ENCODE measurements at regions not wholly inside any gene's neighbourhood (a gene's known extent, or its start where the extent isn't known, plus 50 kb on each side); places are given as distances from the start of the nearest gene placed in this dataset.

DNA sequence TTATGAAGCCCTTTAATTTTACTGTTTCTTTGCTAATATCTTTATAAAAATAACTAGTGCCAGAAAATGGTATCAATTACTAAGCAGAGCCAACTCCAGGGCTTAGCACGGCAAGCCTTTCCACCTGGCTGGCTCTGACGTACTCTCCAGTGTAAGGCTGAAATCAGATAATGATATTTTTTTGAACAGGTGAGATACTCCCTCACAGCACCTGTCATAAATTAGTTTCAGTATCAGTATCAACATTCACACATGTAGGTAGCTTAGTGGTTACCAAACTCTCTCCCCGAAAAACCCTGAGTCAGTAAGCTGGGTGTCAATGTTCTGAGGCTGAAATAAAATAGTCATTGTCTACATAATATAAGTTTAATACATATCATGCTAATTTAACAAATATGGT, 710.1 kb downstream of the SQOR start:
- POLR2A ChIA-PET = no interaction called here
- CTCF ChIA-PET (ENCODE audit: low intra/inter-chr PET ratio, low total read pairs) = no interaction called here
- H3K9me3 ChIP-seq (ENCODE audit: low read length) = peaks cover 88% of the 10 kb centered on the region
- no peak overlapping the region for H2AFZ ChIP-seq (ENCODE audit: low read length)
- no peak overlapping the region for H3K27ac ChIP-seq (ENCODE audit: extremely low read length, insufficient read depth, low read length)
- 4% methylated on average over 3 of the region's 3 CpGs for WGBS (ENCODE audit: low lambda C conversion rate)
- FAIRE-seq = no peak
- in situ Hi-C loops (cut with HindIII; ENCODE audit: extremely low pct_ligation_motif_present, low pct_unique_long_range_greater_than_20kb) (no loop called here), intact Hi-C loops (cut with micrococcal nuclease; ENCODE audit: unreplicated experiment) (no loop called here)
- no peak overlapping the region for H3K4me3 ChIP-seq (replicated peaks in 1 of 3; ENCODE audit: insufficient read depth in 1 of 3, low read depth in 2 of 3, low read length in 3 of 3)
- no peaks in the 10 kb centered on the region for H3K4me1 ChIP-seq (ENCODE audit: insufficient read depth, low read length)
- ATAC-seq = no peak
- BruUV-seq (replicated peaks) = no TSS peak
- no peak overlapping the region for H3K9ac ChIP-seq (ENCODE audit: insufficient read depth, low read depth, low read length)
- no peak overlapping the region for H3K4me2 ChIP-seq (ENCODE audit: low read depth, low read length)
- no peaks in the 10 kb centered on the region for H3K36me3 ChIP-seq (replicated peaks in 1 of 2; ENCODE audit: control insufficient read depth in 1 of 2, insufficient read depth in 2 of 2, low read length in 2 of 2)
- H4K20me1 ChIP-seq (ENCODE audit: insufficient read depth, low read length) = no peaks in the 10 kb centered on the region
- TF ChIP-seq, protein P1, sequence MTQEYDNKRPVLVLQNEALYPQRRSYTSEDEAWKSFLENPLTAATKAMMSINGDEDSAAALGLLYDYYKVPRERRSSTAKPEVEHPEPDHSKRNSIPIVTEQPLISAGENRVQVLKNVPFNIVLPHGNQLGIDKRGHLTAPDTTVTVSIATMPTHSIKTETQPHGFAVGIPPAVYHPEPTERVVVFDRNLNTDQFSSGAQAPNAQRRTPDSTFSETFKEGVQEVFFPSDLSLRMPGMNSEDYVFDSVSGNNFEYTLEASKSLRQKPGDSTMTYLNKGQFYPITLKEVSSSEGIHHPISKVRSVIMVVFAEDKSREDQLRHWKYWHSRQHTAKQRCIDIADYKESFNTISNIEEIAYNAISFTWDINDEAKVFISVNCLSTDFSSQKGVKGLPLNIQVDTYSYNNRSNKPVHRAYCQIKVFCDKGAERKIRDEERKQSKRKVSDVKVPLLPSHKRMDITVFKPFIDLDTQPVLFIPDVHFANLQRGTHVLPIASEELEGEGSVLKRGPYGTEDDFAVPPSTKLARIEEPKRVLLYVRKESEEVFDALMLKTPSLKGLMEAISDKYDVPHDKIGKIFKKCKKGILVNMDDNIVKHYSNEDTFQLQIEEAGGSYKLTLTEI (CRISPR knock-in tag; conservative IDR thresholded peaks at IDR 0.05) = no peak
- TF ChIP-seq MLLT10 (CRISPR knock-in tag; IDR thresholded peaks at IDR 0.05) (no peak), ZNF674 (CRISPR knock-in tag; IDR thresholded peaks at IDR 0.05; ENCODE audit: low read depth) (no peak), GZF1 (CRISPR knock-in tag; IDR thresholded peaks at IDR 0.05) (no peak), GABPB1 (CRISPR knock-in tag; IDR thresholded peaks at IDR 0.05) (no peak), ETV6 (CRISPR knock-in tag; conservative IDR thresholded peaks at IDR 0.05) (no peak), ELF1 (CRISPR knock-in tag; IDR thresholded peaks at IDR 0.05) (no peak), ZSCAN22 (CRISPR knock-in tag; IDR thresholded peaks at IDR 0.05) (no peak), ZNF510 (CRISPR knock-in tag; IDR thresholded peaks at IDR 0.05; ENCODE audit: low read depth) (no peak), TBP (CRISPR knock-in tag; IDR thresholded peaks at IDR 0.05) (no peak), ARID2 (CRISPR knock-in tag; IDR thresholded peaks at IDR 0.05; ENCODE audit: borderline replicate concordance) (no peak), NRL (CRISPR knock-in tag; IDR thresholded peaks at IDR 0.05; ENCODE audit: borderline replicate concordance) (no peak), ADNP (CRISPR knock-in tag; IDR thresholded peaks at IDR 0.05) (no peak), LCORL (IDR thresholded peaks at IDR 0.05) (no peak), LCORL (CRISPR knock-in tag; IDR thresholded peaks at IDR 0.05) (no peak), ZNF543 (CRISPR knock-in tag; IDR thresholded peaks at IDR 0.05) (no peak), GATAD2A (CRISPR knock-in tag; IDR thresholded peaks at IDR 0.05) (no peak), ZNF790 (CRISPR knock-in tag; IDR thresholded peaks at IDR 0.05; ENCODE audit: borderline replicate concordance) (no peak), ONECUT2 (CRISPR knock-in tag; IDR thresholded peaks at IDR 0.05) (no peak)
- TF ChIP-seq, protein P2, sequence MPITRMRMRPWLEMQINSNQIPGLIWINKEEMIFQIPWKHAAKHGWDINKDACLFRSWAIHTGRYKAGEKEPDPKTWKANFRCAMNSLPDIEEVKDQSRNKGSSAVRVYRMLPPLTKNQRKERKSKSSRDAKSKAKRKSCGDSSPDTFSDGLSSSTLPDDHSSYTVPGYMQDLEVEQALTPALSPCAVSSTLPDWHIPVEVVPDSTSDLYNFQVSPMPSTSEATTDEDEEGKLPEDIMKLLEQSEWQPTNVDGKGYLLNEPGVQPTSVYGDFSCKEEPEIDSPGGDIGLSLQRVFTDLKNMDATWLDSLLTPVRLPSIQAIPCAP (CRISPR knock-in tag; IDR thresholded peaks at IDR 0.05; ENCODE audit: low read depth) = no peak
- TF ChIP-seq, protein P3, sequence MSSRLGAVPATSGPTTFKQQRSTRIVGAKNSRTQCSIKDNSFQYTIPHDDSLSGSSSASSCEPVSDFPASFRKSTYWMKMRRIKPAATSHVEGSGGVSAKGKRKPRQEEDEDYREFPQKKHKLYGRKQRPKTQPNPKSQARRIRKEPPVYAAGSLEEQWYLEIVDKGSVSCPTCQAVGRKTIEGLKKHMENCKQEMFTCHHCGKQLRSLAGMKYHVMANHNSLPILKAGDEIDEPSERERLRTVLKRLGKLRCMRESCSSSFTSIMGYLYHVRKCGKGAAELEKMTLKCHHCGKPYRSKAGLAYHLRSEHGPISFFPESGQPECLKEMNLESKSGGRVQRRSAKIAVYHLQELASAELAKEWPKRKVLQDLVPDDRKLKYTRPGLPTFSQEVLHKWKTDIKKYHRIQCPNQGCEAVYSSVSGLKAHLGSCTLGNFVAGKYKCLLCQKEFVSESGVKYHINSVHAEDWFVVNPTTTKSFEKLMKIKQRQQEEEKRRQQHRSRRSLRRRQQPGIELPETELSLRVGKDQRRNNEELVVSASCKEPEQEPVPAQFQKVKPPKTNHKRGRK (CRISPR knock-in tag; IDR thresholded peaks at IDR 0.05) = no peak
- no peaks in the 10 kb centered on the region for H3K27me3 ChIP-seq (ENCODE audit: control insufficient read depth in 1 of 2, insufficient read depth in 2 of 2, low read length in 2 of 2)
- H3K79me2 ChIP-seq (ENCODE audit: insufficient read depth, low read length) = no peaks in the 10 kb centered on the region
- no peak for DNase-seq (ENCODE audit: low spot score)
